GM18511 (cell line): ENCODE measurements at regions not wholly inside any gene's neighbourhood (a gene's known extent, or its start where the extent isn't known, plus 50 kb on each side); places are given as distances from the start of the nearest gene placed in this dataset.
"Not testable (repeated sequence)": the region's sequence is repeated elsewhere in the genome, so short reads cannot be mapped to it uniquely, and the experiment has no call there.

Experiments used
- ATAC-seq: cut with Tn5 transposase; IDR thresholded peaks from one replicate; pipeline ENCODE4 v1.9.1; 2021; ENCODE audit warnings: mild to moderate bottlenecking, moderate library complexity; ENCODE audit not compliant: unreplicated experiment

GRCh38 chrX:64853424-64853823 lies 122.8 kb downstream of the ZC4H2 start:
- ATAC-seq: no peak

- peak; percentile 78 for ATAC-seq
Observed at GRCh38 chrX:64850371-64851082, 125.7 kb downstream of the ZC4H2 start.

GRCh38 chrX:64843224-64843623 lies 133.0 kb downstream of the ZC4H2 start:
- no peak for ATAC-seq

GRCh38 chrX:64842492-64842891 lies 133.8 kb downstream of the ZC4H2 start:
- ATAC-seq: peak; percentile 78

- no peak for ATAC-seq
Observed at GRCh38 chrX:64805683-64806082, 170.6 kb downstream of the ZC4H2 start.

- no peak for ATAC-seq
Observed at GRCh38 chrX:64792598-64793337, 183.5 kb downstream of the ZC4H2 start.

- no peak for ATAC-seq
Observed at GRCh38 chrX:64782923-64783322, 193.3 kb downstream of the ZC4H2 start.

- no peak for ATAC-seq
Observed at GRCh38 chrX:64758047-64758446, 218.2 kb downstream of the ZC4H2 start.

- no peak for ATAC-seq
Observed at GRCh38 chrX:64739792-64740378, 236.4 kb downstream of the ZC4H2 start.

- no peak for ATAC-seq
Observed at GRCh38 chrX:64698317-64698716, 277.9 kb downstream of the ZC4H2 start.

- not testable (repeated sequence) for ATAC-seq
Observed at GRCh38 chrX:64695372-64695771, 280.9 kb downstream of the ZC4H2 start.

GRCh38 chrX:64662876-64663275 lies 267.6 kb upstream of the MTMR8 start:
- ATAC-seq: no peak

- ATAC-seq: not testable (repeated sequence)
Observed at GRCh38 chrX:64657229-64657628, 262.0 kb upstream of the MTMR8 start.

- ATAC-seq: no peak
Observed at GRCh38 chrX:64642482-64642881, 247.2 kb upstream of the MTMR8 start.
